SK-N-SH (cell line): ENCODE measurements at regions not wholly inside any gene's neighbourhood (a gene's known extent, or its start where the extent isn't known, plus 50 kb on each side); places are given as distances from the start of the nearest gene placed in this dataset.

ENCODE experiments used
- CTCF ChIP-seq: fragments of 200-600 bp; sonication (generic); IDR thresholded peaks from 2 replicates; pipeline ENCODE4 v1.6.1; 2017; ENCODE audit warnings: antibody characterized with exemption, mild to moderate bottlenecking, moderate library complexity
- REST ChIP-seq: IDR thresholded peaks from 2 replicates; pipeline ENCODE4 v1.6.1; 2012; ENCODE audit warnings: mild to moderate bottlenecking, low read depth, low read length, moderate library complexity

DNA sequence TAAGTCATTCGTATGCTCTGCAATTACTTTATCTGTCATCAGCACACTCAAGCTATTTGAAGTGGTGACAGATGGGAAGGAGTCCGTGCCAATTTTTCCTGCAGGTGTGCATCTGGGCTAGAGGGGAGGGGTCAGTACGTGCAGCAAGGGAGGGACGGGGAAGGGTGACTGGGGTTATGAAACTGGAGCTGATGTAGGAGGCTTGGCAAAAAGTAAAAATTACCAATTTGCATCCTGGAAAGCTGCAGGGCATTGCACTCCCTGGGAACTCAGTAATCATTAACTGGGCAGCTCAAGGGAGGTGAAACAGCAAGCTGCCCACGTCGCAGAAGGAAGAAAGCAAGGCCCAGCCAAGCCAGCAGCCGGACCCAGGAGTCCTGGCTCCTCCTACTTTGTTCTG lies 87.1 kb upstream of the TMEM45B start:
- TF ChIP-seq REST (no peak), CTCF (no peak)
